Progenitor cell of endocrine pancreas (in vitro differentiated cells): ENCODE measurements at regions not wholly inside any gene's neighbourhood (a gene's known extent, or its start where the extent isn't known, plus 50 kb on each side); places are given as distances from the start of the nearest gene placed in this dataset.

ENCODE experiments used
- DNase-seq: peaks from one replicate; pipeline ENCODE4 v3.0.0; 2021; ENCODE audit warnings: low spot score; ENCODE audit not compliant: unreplicated experiment
- H3K27ac Mint-ChIP-seq: 2 replicates; pipeline ENCODE4 v1.8.0; 2021; ENCODE audit warnings: mild to moderate bottlenecking, moderate library complexity, mixed read lengths
- H3K27me3 Mint-ChIP-seq: 2 replicates; pipeline ENCODE4 v1.8.0; 2021; ENCODE audit warnings: mixed read lengths
- H3K36me3 Mint-ChIP-seq: 2 replicates; pipeline ENCODE4 v1.8.0; 2022; ENCODE audit warnings: mixed read lengths; ENCODE audit not compliant: insufficient read depth
- H3K4me1 Mint-ChIP-seq: 2 replicates; pipeline ENCODE4 v1.8.0; 2021; ENCODE audit warnings: low read depth, mixed read lengths
- H3K4me3 Mint-ChIP-seq: 2 replicates; pipeline ENCODE4 v1.8.0; 2021; ENCODE audit warnings: low read depth, mild to moderate bottlenecking, moderate library complexity, mixed read lengths
- H3K9me3 Mint-ChIP-seq: 2 replicates; pipeline ENCODE4 v1.8.0; 2021; ENCODE audit warnings: low read depth, mixed read lengths
- TF ChIP-seq, protein P1 (sequence below): fragments of 200-600 bp; sonication (generic); IDR thresholded peaks from one replicate; pipeline ENCODE4 v1.5.0; 2021; ENCODE audit warnings: antibody characterized with exemption, mild to moderate bottlenecking; ENCODE audit not compliant: unreplicated experiment

DNA sequence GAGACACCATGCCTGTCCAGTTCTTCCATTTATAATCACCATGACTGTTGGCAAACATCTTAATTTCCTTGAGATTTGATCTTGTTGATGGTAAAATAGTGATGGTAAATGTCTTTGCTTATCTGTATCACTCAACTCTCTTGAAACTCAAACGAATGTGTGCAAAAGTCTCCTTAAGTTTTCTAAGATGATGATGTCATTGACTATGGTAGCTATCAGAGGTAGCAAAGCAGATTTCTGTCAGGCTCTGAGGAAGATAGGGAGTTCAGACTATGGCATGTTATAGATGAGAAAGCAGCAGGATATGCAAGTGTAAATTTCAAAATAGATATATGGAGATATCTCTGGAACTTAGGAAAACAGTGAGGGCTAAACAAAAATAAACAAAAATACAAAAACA, 121.0 kb upstream of the GJE1 start:
- Mint-ChIP-seq H3K9me3 (no peaks in the 10 kb centered on the region), H3K4me1 (peaks cover 7% of the 10 kb centered on the region), H3K36me3 (no peaks in the 10 kb centered on the region), H3K4me3 (no peak overlapping the region), H3K27ac (no peak overlapping the region), H3K27me3 (no peaks in the 10 kb centered on the region)
- TF ChIP-seq, protein P1, sequence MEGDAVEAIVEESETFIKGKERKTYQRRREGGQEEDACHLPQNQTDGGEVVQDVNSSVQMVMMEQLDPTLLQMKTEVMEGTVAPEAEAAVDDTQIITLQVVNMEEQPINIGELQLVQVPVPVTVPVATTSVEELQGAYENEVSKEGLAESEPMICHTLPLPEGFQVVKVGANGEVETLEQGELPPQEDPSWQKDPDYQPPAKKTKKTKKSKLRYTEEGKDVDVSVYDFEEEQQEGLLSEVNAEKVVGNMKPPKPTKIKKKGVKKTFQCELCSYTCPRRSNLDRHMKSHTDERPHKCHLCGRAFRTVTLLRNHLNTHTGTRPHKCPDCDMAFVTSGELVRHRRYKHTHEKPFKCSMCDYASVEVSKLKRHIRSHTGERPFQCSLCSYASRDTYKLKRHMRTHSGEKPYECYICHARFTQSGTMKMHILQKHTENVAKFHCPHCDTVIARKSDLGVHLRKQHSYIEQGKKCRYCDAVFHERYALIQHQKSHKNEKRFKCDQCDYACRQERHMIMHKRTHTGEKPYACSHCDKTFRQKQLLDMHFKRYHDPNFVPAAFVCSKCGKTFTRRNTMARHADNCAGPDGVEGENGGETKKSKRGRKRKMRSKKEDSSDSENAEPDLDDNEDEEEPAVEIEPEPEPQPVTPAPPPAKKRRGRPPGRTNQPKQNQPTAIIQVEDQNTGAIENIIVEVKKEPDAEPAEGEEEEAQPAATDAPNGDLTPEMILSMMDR = no peak
- no peak for DNase-seq

DNA sequence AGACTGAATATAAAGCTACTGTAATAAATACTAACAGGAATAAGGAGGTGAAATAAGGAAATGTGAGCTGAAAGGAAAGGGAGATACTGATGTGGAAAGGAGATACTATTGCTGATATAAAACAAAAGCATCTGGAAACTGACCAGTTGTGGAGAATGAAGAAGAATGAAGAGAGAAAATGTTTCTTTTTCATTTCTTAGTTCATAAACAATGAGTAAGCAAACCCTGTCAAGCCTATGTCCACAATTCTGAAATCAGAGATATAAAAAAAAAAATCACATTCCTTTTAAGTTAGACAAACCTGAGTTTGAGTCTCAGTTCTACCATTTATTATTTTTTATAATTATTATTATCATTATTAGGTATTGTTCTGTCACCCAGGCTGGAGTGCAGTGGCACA, 121.6 kb upstream of the GJE1 start:
- TF ChIP-seq, protein P1 = no peak
- peaks cover 7% of the 10 kb centered on the region for H3K4me1 Mint-ChIP-seq
- H3K9me3 Mint-ChIP-seq = no peaks in the 10 kb centered on the region
- no peaks in the 10 kb centered on the region for H3K36me3 Mint-ChIP-seq
- H3K27ac Mint-ChIP-seq = no peak overlapping the region
- no peak for DNase-seq
- H3K4me3 Mint-ChIP-seq = no peak overlapping the region
- H3K27me3 Mint-ChIP-seq = no peaks in the 10 kb centered on the region

DNA sequence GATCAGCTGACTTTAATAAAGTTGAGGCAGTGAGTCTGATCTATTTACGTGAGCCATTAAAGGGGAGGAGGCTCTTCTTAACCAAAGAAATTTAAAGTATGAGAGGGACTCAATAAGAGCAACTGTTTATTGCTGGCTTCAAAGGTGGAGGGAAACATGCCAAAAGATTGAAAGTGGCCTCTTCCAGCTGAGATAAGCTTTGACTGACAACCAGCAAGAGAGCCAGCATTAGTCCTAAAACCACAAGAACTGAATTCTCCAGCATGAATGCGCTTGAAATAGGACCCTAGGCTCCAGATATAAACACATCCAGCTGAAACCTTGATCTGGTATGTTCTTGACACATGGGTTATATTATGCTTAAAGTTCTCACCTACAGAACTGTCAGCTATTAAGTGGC, 123.1 kb upstream of the GJE1 start:
- no peaks in the 10 kb centered on the region for H3K9me3 Mint-ChIP-seq
- H3K36me3 Mint-ChIP-seq = no peaks in the 10 kb centered on the region
- peaks cover 2% of the 10 kb centered on the region for H3K4me1 Mint-ChIP-seq
- TF ChIP-seq, protein P1 = no peak
- no peak for DNase-seq
- no peak overlapping the region for H3K4me3 Mint-ChIP-seq
- no peaks in the 10 kb centered on the region for H3K27me3 Mint-ChIP-seq
- no peak overlapping the region for H3K27ac Mint-ChIP-seq

DNA sequence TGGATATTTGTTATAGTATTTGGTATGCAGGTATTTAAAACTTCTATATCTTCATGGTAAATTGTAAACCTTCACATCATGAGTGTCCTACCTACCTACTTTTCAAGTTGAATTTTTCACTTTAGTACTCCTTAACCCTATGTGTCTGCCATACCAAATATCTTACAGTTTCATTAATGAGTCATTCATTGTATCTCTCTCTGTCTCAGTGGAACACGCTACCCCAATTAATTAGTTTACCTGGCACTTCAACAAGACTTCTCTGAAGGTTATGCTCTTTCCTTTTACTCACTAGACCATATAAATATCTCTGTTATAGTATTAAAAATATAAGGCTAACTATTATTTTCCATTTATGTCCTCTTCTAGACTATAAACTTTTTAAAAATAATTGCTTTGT, 123.9 kb upstream of the GJE1 start:
- Mint-ChIP-seq H3K36me3 (no peaks in the 10 kb centered on the region), H3K4me3 (no peak overlapping the region), H3K27me3 (no peaks in the 10 kb centered on the region), H3K27ac (no peak overlapping the region), H3K9me3 (no peaks in the 10 kb centered on the region), H3K4me1 (no peaks in the 10 kb centered on the region)
- TF ChIP-seq, protein P1 = no peak
- no peak for DNase-seq

DNA sequence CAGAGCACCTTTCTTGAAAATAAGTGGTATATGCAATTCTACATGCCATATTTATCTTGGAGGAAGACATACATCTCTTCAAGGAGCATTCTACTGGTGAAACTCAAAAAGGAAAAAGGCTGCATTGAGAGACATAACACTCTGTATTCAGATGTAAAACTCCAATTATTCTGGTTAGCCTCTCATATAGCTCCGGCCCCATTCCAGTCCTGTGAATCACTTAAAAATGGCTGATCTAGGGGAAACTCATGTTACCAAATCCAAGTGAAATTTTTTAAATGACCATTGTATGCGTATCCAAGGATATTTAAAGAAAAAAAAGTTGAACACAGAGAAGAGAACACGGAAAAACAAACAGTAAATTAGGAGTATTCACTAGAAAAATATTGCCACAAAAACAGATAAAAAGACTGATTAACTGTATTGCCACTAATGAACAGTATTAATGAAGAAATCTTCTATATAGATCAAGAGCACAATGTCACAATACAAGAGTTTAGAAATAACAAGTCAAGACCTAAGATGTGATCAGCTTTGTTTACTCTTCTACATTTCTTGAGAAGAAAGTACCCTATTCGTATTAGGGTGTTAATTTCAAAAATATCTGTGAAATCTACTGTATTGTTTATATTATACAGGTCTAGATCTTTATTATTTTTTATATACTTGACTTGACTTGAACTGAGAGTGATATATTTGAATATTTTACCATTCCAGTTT, 124.5 kb upstream of the GJE1 start:
- H3K27ac Mint-ChIP-seq = no peak overlapping the region
- no peaks in the 10 kb centered on the region for H3K36me3 Mint-ChIP-seq
- no peaks in the 10 kb centered on the region for H3K9me3 Mint-ChIP-seq
- no peaks in the 10 kb centered on the region for H3K27me3 Mint-ChIP-seq
- no peaks in the 10 kb centered on the region for H3K4me1 Mint-ChIP-seq
- TF ChIP-seq, protein P1 = no peak
- no peak overlapping the region for H3K4me3 Mint-ChIP-seq
- DNase-seq = no peak
